Sigmoid colon (tissue), 3 donors: ENCODE measurements at regions not wholly inside any gene's neighbourhood (a gene's known extent, or its start where the extent isn't known, plus 50 kb on each side); places are given as distances from the start of the nearest gene placed in this dataset.

Experiments
- POLR2A ChIP-seq, 2 donors: fragments of 450-650 bp; IDR thresholded peaks; one replicate each; pipeline ENCODE4 v1.6.1; 2016; ENCODE audit warnings: antibody characterized with exemption in 2 of 2, mild to moderate bottlenecking in 2 of 2, moderate library complexity in 2 of 2
- TF ChIP-seq, protein P1 (sequence below), 4 experiments: fragments of 450-650 bp in 3 of 4; fragments of 200-600 bp in 1 of 4; IDR thresholded peaks; one replicate each; pipeline ENCODE4 v1.5.1; 2016 to 2019; ENCODE audit warnings: antibody characterized with exemption in 4 of 4, mild to moderate bottlenecking in 3 of 4, moderate library complexity in 2 of 4

DNA sequence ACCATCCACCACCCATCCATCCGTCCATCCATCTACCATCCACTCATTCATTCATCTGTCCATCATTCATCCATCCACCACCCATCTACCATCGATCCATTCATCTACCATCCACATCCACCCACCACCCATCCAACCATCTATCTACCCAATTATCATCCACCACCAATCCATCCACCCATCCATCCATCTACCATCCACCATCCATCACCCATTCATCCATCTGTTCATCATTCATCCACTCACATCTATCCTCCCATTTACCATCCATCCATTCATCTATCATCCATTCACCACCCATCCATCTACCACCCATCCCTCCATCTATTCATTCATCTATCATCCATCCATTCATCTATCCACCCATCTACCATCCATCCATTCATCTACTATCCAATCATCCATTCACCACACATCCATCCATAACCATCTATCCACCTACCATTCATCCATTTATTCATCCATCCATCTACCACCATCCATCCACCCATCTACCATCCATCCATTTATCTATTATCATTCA is 188.8 kb downstream of the JCAD start:
- TF ChIP-seq, protein P1, sequence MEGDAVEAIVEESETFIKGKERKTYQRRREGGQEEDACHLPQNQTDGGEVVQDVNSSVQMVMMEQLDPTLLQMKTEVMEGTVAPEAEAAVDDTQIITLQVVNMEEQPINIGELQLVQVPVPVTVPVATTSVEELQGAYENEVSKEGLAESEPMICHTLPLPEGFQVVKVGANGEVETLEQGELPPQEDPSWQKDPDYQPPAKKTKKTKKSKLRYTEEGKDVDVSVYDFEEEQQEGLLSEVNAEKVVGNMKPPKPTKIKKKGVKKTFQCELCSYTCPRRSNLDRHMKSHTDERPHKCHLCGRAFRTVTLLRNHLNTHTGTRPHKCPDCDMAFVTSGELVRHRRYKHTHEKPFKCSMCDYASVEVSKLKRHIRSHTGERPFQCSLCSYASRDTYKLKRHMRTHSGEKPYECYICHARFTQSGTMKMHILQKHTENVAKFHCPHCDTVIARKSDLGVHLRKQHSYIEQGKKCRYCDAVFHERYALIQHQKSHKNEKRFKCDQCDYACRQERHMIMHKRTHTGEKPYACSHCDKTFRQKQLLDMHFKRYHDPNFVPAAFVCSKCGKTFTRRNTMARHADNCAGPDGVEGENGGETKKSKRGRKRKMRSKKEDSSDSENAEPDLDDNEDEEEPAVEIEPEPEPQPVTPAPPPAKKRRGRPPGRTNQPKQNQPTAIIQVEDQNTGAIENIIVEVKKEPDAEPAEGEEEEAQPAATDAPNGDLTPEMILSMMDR (IDR thresholded peaks at IDR 0.05), result no peak
- no peak for TF ChIP-seq POLR2A (IDR thresholded peaks at IDR 0.05)
